ENCODE measurements at regions not wholly inside any gene's neighbourhood (a gene's known extent, or its start where the extent isn't known, plus 50 kb on each side); places are given as distances from the start of the nearest gene placed in this dataset.

DNA sequence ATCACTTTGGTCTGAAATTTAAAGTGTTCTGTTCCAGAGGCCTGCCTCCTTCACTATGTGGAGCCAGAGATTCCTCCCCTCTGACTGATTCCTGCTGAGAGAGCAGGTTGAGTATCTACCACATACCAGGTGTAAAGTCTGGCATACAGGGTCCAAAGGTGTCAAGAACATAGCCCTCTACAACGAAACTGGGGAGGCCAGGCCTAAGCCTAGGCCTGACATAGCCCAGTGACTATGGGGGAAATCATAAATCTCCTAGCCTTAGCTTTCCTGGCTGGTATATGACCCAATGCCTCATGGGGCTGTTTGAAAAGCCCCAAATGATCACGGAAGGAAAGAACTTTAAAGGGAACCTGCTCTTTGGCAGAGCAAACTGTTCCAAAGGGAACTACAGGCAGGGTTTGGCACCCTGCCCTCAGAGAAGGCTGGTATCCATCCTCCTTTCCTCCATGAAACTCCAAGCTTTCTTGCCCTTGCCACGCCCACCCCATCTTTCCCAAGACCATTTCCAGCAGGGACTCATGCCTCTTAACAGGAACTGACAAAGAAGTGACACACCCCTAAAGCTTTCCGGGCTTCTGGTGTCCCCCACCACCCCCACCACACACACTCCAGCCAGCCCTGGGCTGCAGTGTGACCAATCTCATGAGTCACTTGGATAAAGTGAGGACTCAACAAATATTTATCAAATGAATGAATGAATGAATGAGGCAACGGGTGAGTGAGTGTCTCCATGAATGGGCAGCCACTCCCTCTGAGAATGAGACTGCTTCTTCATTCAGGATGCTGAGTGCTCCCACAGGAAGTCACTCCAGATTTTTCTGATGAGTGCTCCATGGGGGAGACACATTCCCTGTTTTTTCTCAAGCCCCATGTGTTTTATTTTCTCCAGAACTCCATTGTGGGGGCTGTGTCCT is 93.3 kb upstream of the CALM2 start:
- TF ChIP-seq, protein P1, sequence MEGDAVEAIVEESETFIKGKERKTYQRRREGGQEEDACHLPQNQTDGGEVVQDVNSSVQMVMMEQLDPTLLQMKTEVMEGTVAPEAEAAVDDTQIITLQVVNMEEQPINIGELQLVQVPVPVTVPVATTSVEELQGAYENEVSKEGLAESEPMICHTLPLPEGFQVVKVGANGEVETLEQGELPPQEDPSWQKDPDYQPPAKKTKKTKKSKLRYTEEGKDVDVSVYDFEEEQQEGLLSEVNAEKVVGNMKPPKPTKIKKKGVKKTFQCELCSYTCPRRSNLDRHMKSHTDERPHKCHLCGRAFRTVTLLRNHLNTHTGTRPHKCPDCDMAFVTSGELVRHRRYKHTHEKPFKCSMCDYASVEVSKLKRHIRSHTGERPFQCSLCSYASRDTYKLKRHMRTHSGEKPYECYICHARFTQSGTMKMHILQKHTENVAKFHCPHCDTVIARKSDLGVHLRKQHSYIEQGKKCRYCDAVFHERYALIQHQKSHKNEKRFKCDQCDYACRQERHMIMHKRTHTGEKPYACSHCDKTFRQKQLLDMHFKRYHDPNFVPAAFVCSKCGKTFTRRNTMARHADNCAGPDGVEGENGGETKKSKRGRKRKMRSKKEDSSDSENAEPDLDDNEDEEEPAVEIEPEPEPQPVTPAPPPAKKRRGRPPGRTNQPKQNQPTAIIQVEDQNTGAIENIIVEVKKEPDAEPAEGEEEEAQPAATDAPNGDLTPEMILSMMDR (IDR thresholded peaks at IDR 0.05; ENCODE audit: control extremely low read depth, extremely low read depth, low read depth, missing control alignments): no peak
- ChIA-PET POLR2A (no interaction called here), CTCF (interaction anchor here (1.0 to 1.7 kb wide), 3 partner anchors 16 to 54 kb away, joined by 3 to 6 read pairs (median 3); no protein-coding TSS in a partner anchor)
- DNase-seq (ENCODE audit: extremely low spot score): no peak

DNA sequence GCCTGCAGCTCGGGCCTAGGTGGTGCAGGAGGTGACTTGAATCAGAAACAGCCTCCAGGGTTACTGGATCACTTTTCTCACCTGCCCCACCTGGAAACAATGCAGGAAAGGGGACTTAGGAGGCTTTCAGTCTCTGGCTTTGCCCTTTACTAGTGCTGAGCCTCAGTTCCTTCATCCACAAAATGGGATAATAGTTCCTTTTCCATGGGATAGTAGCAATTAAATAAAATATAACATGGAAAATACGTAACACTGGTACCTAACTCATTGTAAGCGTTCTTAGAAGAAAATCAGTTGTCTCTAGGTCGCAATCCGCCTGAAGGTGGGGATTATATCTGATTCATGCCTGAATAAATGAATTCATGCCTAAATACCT is 91.4 kb upstream of the CALM2 start:
- ChIA-PET CTCF (interaction anchor here (1.1 kb wide), 1 partner anchor 55 kb away, joined by 3 read pairs; no protein-coding TSS in a partner anchor), POLR2A (no interaction called here)
- no peak for DNase-seq (ENCODE audit: extremely low spot score)
- TF ChIP-seq, protein P1 (IDR thresholded peaks at IDR 0.05; ENCODE audit: control extremely low read depth, extremely low read depth, low read depth, missing control alignments): no peak

GRCh38 chr2:47266939-47267710 is 90.8 kb upstream of the CALM2 start:
- TF ChIP-seq, protein P1 (IDR thresholded peaks at IDR 0.05; ENCODE audit: control extremely low read depth, extremely low read depth, low read depth, missing control alignments): no peak
- ChIA-PET CTCF (interaction anchor here (1.1 kb wide), 1 partner anchor 56 kb away, joined by 3 read pairs; no protein-coding TSS in a partner anchor), POLR2A (no interaction called here)
- no peak for DNase-seq (ENCODE audit: extremely low spot score)

GRCh38 chr2:47265751-47266231 is 89.5 kb upstream of the CALM2 start:
- DNase-seq (ENCODE audit: extremely low spot score): no peak
- TF ChIP-seq, protein P1 (IDR thresholded peaks at IDR 0.05; ENCODE audit: control extremely low read depth, extremely low read depth, low read depth, missing control alignments): no peak
- CTCF ChIA-PET: no interaction called here
- POLR2A ChIA-PET: no interaction called here

DNA sequence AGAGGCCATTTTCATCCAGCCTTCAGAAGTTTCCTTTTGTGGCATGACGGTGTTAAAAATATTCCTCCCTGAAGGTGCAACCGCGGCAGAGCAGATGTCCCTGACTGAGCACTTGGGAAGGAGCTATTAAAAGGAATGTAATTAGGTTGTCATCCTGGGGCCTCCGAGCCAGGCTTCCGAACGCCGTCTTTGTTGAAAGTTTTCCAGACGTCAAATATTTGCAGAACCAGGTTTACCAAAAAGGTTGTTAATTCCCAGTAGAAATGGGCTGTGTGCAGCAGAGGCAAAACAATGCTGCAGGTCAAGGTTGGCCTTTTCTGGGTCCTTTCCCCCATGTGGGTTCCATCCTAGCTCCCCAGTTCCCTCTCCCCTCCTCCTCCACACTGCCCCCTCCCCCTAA is 88.8 kb upstream of the CALM2 start:
- no peak for DNase-seq (ENCODE audit: extremely low spot score)
- TF ChIP-seq, protein P1 (IDR thresholded peaks at IDR 0.05; ENCODE audit: control extremely low read depth, extremely low read depth, low read depth, missing control alignments): no peak
- ChIA-PET CTCF (no interaction called here), POLR2A (no interaction called here)

- DNase-seq (ENCODE audit: extremely low spot score): no peak
- POLR2A ChIA-PET: no interaction called here
- CTCF ChIA-PET: interaction anchor here (1.1 to 1.6 kb wide), 2 partner anchors 10 to 18 kb away, joined by 3 to 4 read pairs; no protein-coding TSS in a partner anchor
- TF ChIP-seq, protein P1 (IDR thresholded peaks at IDR 0.05; ENCODE audit: control extremely low read depth, extremely low read depth, low read depth, missing control alignments): no peak
These were observed 88.4 kb upstream of the CALM2 start for GRCh38 chr2:47264686-47265085.

All from GM10248 (cell line).